GM12878 (cell line): ENCODE measurements at regions not wholly inside any gene's neighbourhood (a gene's known extent, or its start where the extent isn't known, plus 50 kb on each side); places are given as distances from the start of the nearest gene placed in this dataset.

Experiments
- EP300 ChIP-seq, 2 experiments: fragments of 150-350 bp in 1 of 2; IDR thresholded peaks; 2 replicates each; pipeline ENCODE4 v1.6.1; 2011 to 2012; ENCODE audit warnings: low read depth in 2 of 2, low read length in 2 of 2, borderline replicate concordance in 1 of 2, improper control_type of control experiment in 1 of 2, inconsistent platforms in 1 of 2; ENCODE audit not compliant: control insufficient read depth in 1 of 2
- HDAC6 ChIP-seq: fragments of 200-600 bp; sonication (generic); IDR thresholded peaks from one replicate; pipeline ENCODE4 v1.8.0; 2017; ENCODE audit warnings: antibody characterized with exemption; ENCODE audit not compliant: unreplicated experiment
- IKZF2 ChIP-seq, 2 experiments: fragments of 450-650 bp; IDR thresholded peaks; 2 replicates each; pipeline ENCODE4 v1.6.1; 2017; ENCODE audit warnings: mild to moderate bottlenecking in 2 of 2, moderate library complexity in 2 of 2
- KLF5 ChIP-seq: fragments of 450-650 bp; IDR thresholded peaks from 2 replicates; pipeline ENCODE4 v1.6.1; 2014; ENCODE audit warnings: mild to moderate bottlenecking; ENCODE audit not compliant: partially characterized antibody
- NR2C2 ChIP-seq: IDR thresholded peaks from 2 replicates; pipeline ENCODE4 v1.6.1; 2011; ENCODE audit warnings: borderline replicate concordance, low read depth; ENCODE audit not compliant: control insufficient read depth, insufficient read length
- POLR2AphosphoS5 ChIP-seq: IDR thresholded peaks from 2 replicates; pipeline ENCODE4 v1.6.1; 2011; ENCODE audit warnings: mild to moderate bottlenecking, low read length, inconsistent platforms
- RAD21 ChIP-seq: IDR thresholded peaks from 2 replicates; pipeline ENCODE4 v1.6.1; 2011; ENCODE audit warnings: mild to moderate bottlenecking, low read depth, low read length, moderate library complexity; ENCODE audit not compliant: insufficient read depth
- SREBF2 ChIP-seq: IDR thresholded peaks from 2 replicates; pipeline ENCODE4 v1.6.1; 2012; ENCODE audit warnings: mild to moderate bottlenecking, low read length
- SRF ChIP-seq, 2 experiments: IDR thresholded peaks; 2 replicates each; pipeline ENCODE4 v1.6.1; 2011; ENCODE audit warnings: low read depth in 2 of 2, low read length in 2 of 2, mild to moderate bottlenecking in 1 of 2, moderate library complexity in 1 of 2
- TARDBP ChIP-seq: IDR thresholded peaks from 2 replicates; pipeline ENCODE4 v1.6.1; 2016; ENCODE audit warnings: borderline replicate concordance
- ZNF622 ChIP-seq: fragments of 450-650 bp; IDR thresholded peaks from 2 replicates; pipeline ENCODE4 v1.6.1; 2017; ENCODE audit warnings: mild to moderate bottlenecking, inconsistent platforms
- ZZZ3 ChIP-seq: IDR thresholded peaks from 2 replicates; pipeline ENCODE4 v1.6.1; 2011; ENCODE audit warnings: low read depth; ENCODE audit not compliant: control insufficient read depth, insufficient read length
- TF ChIP-seq, protein P1 (sequence below): fragments of 450-650 bp; IDR thresholded peaks from 2 replicates; pipeline ENCODE4 v1.6.1; 2016; ENCODE audit warnings: mild to moderate bottlenecking, moderate library complexity, borderline replicate concordance

- TF ChIP-seq SREBF2 (no peak), SRF (IDR thresholded peaks at IDR 0.05; ENCODE audit: low read depth in 2 of 2, low read length in 2 of 2) (no peak), IKZF2 (IDR thresholded peaks at IDR 0.05) (no peak), EP300 (IDR thresholded peaks at IDR 0.05; ENCODE audit: borderline replicate concordance in 1 of 2, control insufficient read depth in 1 of 2, low read depth in 2 of 2, low read length in 2 of 2) (no peak), TARDBP (no peak), KLF5 (no peak), HDAC6 (no peak), POLR2AphosphoS5 (no peak), RAD21 (no peak), ZNF622 (no peak), ZZZ3 (no peak), NR2C2 (no peak)
- TF ChIP-seq, protein P1, sequence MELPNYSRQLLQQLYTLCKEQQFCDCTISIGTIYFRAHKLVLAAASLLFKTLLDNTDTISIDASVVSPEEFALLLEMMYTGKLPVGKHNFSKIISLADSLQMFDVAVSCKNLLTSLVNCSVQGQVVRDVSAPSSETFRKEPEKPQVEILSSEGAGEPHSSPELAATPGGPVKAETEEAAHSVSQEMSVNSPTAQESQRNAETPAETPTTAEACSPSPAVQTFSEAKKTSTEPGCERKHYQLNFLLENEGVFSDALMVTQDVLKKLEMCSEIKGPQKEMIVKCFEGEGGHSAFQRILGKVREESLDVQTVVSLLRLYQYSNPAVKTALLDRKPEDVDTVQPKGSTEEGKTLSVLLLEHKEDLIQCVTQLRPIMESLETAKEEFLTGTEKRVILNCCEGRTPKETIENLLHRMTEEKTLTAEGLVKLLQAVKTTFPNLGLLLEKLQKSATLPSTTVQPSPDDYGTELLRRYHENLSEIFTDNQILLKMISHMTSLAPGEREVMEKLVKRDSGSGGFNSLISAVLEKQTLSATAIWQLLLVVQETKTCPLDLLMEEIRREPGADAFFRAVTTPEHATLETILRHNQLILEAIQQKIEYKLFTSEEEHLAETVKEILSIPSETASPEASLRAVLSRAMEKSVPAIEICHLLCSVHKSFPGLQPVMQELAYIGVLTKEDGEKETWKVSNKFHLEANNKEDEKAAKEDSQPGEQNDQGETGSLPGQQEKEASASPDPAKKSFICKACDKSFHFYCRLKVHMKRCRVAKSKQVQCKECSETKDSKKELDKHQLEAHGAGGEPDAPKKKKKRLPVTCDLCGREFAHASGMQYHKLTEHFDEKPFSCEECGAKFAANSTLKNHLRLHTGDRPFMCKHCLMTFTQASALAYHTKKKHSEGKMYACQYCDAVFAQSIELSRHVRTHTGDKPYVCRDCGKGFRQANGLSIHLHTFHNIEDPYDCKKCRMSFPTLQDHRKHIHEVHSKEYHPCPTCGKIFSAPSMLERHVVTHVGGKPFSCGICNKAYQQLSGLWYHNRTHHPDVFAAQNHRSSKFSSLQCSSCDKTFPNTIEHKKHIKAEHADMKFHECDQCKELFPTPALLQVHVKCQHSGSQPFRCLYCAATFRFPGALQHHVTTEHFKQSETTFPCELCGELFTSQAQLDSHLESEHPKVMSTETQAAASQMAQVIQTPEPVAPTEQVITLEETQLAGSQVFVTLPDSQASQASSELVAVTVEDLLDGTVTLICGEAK, result no peak
Observed at GRCh38 chr11:26025676-26026075, 306.3 kb upstream of the ANO3 start (continued).
